HG02938 (cell line): ENCODE measurements at regions not wholly inside any gene's neighbourhood (a gene's known extent, or its start where the extent isn't known, plus 50 kb on each side); places are given as distances from the start of the nearest gene placed in this dataset.

ENCODE experiments used
- ATAC-seq: cut with Tn5 transposase; IDR thresholded peaks from one replicate; pipeline ENCODE4 v1.9.1; 2021; ENCODE audit warnings: mild to moderate bottlenecking, moderate library complexity; ENCODE audit not compliant: unreplicated experiment

DNA sequence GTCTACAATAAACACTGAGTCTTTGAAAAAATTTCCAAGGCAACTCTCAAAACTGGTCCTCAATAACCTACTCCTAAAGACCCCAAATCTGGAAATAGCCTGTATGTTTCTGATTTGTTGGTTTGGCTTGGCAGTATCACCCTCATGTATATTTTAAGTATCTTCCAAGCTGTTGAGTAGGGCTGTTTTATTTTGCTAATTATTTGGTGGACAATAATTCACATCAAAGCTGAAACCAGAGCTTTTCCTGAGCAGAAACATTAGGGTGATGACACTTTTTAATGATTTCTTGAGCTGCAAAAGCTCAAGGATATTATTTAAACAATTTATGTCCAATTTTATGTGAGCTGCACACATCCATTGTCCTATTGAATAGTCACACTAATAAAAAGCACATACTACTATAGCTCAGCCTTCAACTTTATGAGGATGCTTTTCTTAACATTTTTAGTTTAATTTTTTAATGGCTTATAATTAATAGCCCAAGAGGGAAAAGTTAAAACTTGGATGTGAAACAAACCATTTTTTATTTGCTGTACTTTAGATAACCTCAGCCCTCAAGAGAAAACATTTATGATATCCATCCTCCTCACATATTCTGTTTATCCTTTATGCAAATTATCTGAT, 393.1 kb downstream of the TAF11L14 start:
- ATAC-seq: no peak

DNA sequence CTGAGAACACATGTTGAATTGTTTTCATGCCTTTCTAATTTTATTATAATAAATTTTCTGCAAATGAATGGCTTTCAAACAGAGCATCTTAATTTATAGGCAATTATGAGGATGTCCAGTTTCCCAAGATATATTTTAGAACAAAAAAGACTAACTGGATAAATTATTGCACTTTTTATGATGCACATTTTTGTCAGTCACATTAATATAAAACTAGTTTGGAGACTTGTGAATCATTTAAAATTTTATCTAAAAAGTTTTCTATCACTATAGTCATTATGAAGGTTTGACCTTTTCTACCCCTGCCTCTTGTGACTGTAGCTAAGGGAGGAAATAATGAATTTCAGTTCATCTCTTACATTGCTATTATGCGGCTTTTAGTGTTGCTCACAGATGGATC, 393.8 kb downstream of the TAF11L14 start:
- ATAC-seq: no peak

DNA sequence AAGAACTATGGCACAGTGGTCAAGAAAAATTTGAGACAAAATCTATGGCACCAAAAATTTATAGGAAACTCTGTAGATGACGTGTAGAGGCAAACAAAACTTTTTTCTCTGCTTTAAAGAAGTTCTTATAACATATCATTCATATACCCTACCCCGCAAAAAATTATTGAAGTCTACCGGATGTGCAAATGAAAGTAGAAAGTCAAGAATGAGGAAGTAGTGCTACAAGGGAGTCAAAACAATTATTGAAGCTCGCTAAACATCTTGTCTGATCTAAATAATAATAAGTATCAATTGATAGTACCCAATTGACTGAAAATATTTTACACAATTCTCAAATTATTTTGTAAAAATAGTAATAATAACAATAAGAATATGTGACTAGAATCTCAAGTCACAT, 398.5 kb downstream of the TAF11L14 start:
- no peak for ATAC-seq

DNA sequence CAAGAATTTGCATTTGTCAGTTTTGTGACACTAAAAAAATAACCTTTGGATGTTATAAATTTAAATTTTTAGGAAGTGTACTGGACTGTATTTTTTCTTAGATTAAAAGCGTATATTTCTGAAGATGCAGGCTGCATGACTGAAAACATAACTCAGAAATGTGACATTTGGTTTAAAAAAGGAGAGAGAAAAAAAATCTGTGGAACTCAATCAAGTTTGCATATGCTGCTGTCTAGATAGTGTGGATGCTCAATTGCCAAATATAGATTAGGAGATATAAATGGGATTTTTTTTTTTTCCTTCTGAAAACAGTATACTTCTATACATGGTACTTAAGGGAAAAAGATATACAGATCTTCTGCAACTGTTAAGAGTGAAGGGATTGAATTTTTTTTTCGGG, 402.3 kb downstream of the TAF11L14 start:
- no peak for ATAC-seq

DNA sequence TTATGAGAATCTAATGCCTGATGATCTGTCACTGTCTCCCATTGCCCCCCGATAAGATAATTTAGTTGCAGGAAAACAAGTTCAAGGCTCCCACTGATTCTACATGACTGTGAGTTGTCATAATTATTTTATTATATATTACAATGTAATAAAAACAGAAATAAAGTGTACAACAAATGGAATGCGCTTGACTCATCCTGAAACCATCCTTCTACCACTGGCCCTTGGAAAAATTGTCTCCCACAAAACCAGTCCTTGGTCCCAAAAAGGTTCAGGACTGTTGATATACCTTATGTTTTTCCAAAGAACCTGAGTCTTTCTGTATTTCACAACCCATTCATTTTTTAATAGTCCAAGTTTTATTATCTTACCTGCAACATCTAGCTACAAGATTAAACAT, 403.5 kb downstream of the TAF11L14 start:
- ATAC-seq: no peak

DNA sequence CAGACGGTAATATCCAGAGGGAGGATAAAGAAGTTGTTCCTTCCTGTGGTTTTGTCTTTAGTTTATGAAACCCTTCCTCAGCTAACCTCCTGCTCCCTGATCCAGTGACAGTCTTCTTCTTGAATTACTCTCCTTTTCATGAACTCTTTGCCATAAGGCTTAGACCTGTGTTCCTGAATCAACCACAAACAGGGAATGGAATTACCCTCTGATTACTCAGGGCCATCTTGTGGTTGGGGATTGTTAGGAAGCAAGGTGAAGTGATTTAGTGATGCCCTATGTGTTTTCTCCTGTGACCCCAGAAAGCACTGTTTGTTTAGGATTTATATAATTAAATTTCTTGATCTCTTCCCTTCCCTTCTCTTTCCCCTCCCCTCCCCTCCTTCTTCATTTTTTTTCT, 409.1 kb downstream of the TAF11L14 start:
- no peak for ATAC-seq

DNA sequence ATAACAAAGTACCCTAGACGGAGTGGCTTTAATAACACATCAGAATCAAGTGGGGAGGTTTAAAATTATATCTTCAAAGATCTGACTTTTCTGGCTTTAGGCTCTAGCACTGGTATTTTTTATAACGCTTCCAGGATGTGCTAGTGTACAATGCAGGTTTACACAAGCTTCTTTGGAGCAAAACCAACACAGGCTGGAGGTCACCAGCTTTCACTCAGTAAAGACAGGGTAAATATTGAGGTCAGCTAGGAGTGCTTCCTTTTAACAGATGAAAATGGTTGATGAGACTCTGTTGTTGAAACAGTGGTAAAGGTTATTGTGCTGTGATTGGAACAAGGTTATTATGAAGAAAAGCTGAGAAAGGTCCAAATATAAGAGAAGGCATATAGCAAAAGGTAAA, 414.2 kb downstream of the TAF11L14 start:
- no peak for ATAC-seq

DNA sequence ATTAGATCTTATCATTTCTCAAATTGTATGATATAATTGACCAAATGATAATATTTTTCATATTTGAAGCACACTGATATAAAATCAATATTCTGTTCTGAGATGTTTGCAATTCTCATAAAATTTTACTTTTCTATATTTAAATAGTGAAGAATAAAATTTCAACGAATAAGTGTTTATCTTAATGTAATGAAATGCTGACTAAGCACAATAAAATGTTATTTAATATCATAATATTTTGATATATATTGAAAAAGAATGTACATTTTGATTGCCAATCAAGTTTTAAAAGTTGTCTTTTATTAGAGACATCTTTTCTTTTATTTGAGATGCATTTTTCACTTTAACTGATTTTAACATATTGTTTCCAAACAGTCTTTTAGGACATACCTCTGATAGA, 416.1 kb downstream of the TAF11L14 start:
- ATAC-seq: no peak

DNA sequence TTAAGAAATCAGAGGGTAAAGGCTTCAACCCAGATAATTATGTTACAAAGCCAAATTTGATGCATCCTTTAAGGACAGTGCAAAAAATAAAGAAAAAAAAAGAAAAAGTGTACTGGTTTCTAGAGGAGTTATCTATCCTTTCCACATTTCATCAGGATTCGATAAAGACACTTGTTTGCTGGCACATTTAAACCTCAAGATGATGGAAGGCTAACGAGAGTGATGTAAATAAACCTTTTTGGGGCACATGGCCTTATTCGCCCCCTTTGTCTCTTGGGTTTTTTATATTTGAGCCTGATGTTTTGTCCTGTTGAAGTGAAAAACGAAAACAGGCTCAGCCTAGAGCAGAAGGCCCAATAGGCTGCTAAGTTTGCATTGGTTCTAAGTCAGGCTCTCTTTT, 416.5 kb downstream of the TAF11L14 start:
- ATAC-seq: no peak

DNA sequence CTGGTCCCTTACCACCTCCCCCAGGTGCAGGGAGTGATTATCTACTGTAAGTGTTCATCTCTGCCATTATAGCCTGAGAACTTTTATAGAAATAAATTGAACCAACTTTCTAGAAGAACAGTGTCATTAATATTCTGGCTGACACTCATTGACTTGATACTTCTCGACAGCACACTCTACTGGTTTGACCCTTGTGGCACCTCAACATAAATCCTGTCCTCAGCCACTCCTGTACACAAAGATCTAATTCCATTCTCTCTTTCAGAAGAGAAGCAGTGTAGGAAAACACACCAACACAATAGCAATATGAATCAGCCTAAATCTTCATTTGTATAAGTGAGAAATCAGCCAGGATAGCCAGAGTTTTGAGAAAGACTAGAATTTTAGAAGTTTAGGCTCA, 417.7 kb downstream of the TAF11L14 start:
- no peak for ATAC-seq

DNA sequence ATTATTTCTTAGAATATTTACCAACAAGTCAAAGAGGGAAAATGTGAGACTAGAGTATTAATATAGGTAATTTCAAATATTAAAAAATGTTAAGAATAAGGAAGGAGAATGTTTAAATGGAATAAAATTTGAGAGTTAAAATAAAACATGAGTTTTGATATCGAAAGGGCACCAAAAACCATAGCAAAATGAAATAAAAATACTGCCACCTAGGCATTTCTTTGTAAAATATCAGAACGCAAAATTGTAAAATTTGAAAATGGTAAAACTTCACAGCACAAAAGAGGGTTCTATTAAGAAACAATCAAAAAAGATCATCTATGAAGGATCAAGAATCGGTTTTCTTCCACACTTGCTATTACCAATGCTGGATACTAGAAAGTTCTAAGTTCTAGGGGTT, 418.3 kb downstream of the TAF11L14 start:
- ATAC-seq: no peak

DNA sequence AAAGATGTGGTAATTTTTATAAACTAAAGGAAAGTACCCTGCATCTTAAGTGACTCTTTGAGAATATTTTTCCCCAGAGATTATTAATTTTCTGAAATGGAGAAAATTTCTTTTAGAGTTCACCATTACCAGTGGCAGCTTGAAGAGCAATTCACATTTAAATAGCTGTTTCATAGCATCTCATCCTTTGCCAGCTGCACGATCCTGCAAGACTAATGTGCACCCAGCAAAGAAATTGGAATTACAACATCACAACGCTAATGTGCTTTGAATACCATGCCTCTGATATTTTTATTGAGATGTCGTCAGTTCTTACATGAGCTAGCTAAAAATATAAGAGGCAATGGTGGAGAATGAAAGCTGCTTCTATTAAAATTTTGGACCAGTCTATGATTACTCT, 423.5 kb downstream of the TAF11L14 start:
- ATAC-seq: no peak

DNA sequence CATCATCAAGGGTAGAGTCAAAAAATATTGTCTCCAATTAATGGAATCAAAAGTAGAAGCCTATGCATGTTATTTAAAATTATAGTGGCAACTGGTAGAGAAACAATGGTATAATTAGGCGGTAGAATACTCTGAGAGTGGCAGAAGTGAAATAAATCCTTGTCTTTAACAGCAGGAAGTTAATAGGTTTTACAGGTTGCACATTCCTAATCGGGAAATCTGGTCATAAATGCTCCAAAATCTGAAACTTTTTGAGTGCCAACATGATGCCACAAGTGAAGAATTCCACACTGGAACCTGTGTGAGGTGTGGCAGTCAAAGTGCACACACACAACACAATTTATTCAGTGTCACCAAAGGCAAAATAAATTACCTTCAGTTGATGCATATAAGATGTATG, 433.4 kb downstream of the TAF11L14 start:
- no peak for ATAC-seq

DNA sequence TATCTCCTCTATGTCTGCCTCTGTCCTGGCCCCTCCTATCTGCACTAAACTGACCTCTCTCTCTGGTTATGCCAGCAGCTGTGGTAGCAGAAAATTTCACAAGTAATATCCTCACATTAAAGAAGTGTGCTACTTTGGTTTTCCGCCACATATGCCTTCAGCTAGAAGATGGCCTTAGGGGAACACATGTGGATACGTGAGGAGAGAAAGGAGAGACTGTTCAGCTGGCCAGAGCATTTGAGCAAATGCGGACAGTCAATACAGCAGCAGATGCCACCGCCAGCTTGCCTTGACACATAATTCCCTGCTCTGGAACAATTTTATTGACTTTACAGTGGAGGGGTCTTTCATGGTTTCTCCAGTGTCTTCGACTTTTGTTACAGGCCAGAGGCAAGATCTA, 434.6 kb downstream of the TAF11L14 start:
- no peak for ATAC-seq

DNA sequence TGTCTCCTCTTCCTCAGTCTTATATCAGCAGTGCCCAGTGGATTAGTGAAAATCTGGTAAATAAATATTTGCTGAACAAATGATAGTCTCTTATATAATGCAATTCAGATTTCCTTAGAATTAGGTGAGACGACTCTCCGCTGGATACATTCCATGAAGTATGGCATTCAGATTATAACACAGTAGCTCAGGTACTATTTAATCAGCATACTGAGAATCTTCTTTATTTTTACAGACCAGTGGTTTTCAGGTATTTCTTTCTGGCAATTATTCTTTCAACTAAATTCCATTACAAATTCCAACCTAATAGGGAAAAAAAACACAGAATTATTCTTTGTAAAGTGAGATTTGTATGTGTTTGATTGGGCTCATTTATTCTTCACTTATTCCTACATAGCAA, 435.5 kb downstream of the TAF11L14 start:
- no peak for ATAC-seq

DNA sequence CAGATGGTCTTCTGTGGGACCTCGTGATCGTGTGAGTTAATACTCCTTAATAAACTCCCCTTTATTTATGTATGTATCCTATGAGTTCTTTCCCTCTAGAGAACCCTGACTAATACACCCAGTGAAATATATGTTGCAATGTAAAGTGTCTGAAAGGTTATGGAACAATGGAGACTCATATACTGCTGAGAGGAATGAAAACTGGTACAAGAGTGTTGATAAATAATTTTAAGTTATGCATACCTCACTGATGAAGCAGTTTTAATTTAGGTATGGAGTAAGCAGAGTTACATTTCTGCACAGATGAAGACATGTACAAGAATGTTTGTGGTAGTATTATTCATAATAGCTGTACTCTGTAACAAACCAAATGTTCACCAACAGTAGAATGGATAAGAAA, 438.3 kb downstream of the TAF11L14 start:
- no peak for ATAC-seq

DNA sequence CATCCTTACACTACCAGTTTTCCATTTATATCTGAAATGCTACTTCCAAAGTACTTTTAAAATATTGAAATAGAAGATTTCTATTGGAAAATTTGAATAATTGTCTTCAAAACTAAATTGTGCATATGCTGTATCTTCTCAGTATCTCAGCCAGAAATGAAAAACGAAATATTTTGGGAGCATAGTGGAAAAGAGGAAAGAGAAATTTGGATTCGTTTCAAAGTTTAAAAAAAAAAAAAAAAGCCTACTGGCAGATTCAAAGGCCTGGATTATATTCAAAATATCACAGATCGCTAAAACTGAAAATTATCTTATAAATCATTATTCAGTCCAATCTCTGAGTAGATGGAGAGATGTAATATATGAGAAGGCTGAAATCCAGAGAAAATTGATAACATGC, 440.7 kb downstream of the TAF11L14 start:
- no peak for ATAC-seq

DNA sequence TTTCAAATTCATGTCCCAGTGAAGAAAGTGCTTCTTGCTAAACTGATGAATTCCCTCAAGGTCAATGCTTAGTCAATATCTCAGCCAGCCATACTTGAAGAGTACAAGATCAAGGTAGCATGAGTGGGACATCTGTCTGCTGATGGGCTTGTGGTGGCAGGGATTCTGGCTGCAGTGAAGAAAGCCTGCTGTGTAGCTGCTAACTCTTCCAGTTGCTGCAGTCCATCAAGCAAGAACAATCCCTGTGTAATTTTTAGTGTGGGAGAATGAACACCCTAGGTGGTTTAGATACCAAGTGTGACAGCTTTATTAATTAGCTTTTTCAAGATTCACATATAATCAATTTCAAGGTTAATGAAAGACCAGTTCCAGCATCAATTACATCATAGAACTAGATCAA, 443.9 kb downstream of the TAF11L14 start:
- ATAC-seq: no peak

DNA sequence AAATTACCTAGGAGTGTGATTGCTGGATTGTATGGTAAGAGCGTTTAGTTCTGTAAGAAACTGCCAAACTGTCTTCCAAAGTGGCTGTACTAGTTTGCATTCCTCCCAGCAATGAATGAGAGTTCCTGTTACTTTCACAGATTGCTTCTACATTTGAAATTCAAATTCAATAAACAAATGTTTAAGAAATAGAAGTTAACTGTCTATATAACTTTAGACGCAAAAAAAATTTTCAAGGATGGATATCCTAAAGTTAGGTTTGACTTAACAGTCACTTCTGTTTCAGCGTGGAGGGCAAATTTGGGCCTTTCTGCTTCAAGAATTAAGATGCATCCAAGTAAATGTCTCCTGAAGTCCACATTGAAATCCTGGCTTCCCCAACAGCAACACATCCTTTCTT, 445.6 kb downstream of the TAF11L14 start:
- ATAC-seq: no peak

DNA sequence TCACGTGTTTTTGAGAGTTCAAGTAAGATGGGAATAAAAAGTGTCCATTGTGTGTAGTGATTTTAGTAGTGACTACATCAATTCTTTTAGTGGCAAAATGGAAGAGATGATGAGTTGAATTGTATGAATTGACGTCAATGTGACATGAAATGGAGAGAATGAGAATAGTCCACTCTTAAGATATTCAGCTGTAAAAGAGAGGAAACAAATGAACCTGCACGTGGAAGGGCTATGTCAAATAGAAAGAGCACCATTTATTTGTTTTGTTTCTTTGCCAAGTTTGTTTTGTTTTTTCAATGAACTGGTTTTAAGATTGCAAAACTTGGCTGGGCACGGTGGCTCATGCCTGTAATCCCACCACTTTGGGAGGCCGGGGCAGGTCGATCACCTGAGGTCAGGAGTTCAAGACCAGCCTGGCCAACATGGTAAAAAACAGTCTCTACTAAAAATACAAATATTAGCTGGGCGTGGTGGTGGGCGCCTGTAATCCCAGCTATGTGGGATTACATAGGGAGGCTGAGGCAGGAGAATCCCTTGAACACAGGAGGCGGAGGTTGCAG, 453.8 kb downstream of the TAF11L14 start:
- no peak for ATAC-seq

DNA sequence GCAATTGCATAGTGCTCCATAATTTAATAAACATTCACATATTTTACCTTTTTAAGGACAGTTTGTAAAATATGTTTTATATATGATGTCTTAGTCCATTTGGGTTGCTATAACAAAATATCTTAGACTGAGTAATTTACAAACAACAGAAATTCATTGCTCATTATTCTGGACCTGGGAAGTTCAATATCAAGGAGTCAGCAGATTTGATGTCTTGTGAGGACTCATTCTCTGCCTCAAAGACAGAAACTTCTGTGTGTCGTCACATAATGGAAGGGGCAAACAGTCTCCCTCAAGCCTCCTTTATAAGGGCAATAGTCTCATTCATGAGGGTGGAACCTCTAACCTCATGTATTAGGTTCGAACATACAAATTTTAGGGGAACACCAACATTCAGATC, 455.9 kb downstream of the TAF11L14 start:
- no peak for ATAC-seq

DNA sequence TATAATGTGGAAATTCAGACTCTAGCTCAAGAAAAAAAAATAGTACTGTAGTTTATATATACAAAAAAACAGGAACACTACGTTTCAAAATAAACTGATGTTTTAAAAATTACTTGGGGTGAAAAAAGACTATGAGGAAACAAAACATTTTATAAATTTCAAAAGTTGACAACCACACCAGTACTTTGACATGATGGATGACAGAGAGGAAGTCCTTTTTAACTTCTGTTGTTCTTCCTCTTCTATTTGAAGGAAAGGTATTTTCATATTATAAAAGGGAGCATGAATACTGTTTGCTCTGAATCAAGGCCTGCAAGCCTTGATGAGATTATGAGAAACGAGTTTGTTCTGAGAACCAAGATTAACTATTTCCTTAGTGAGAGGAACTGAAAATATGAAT, 456.9 kb downstream of the TAF11L14 start:
- no peak for ATAC-seq

DNA sequence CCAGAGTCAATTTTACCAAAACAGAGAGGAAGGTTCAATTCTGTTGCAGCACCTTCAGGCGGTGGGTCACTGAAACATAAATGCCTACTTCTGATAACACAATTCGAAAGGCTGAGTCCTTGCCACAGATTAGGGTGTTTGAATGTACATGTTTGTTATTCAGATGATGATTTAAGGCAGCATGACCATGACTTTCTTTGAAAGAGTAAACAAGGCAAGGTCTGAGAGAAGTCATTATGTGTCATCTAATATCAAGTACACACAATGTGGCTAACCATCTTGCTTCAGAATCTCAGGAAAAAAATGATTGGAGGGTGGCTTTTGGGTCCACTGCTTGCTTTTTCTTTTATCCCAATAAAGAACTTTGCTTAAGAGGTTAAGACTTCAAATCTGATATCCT, 457.5 kb downstream of the TAF11L14 start:
- no peak for ATAC-seq
